ENCODE measurements at regions not wholly inside any gene's neighbourhood (a gene's known extent, or its start where the extent isn't known, plus 50 kb on each side); places are given as distances from the start of the nearest gene placed in this dataset.

DNA sequence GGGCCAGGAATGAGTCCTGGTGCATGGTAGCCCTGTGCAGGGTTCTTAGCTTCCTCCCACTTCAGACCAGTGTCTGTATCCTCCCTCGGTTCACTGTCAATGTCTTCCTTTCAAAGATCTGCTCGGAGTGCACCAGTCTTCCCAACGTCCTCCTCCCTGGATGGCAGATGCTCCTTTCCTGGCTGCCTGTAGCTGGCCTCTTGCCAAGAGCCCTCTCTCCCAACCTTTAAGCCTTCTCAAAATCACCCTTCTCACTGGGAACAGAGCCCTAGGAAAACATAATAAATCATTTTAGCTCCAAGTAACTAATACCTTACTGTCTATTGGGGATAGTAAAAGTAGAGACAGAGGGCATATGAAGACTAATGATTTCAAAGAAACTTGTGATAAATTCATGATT, 490.6 kb downstream of the CCSER2 start:
- TF ChIP-seq, protein P1, sequence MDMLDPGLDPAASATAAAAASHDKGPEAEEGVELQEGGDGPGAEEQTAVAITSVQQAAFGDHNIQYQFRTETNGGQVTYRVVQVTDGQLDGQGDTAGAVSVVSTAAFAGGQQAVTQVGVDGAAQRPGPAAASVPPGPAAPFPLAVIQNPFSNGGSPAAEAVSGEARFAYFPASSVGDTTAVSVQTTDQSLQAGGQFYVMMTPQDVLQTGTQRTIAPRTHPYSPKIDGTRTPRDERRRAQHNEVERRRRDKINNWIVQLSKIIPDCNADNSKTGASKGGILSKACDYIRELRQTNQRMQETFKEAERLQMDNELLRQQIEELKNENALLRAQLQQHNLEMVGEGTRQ (IDR thresholded peaks at IDR 0.05; ENCODE audit: low read depth, low read length), result no peak
- TF ChIP-seq, protein P2, sequence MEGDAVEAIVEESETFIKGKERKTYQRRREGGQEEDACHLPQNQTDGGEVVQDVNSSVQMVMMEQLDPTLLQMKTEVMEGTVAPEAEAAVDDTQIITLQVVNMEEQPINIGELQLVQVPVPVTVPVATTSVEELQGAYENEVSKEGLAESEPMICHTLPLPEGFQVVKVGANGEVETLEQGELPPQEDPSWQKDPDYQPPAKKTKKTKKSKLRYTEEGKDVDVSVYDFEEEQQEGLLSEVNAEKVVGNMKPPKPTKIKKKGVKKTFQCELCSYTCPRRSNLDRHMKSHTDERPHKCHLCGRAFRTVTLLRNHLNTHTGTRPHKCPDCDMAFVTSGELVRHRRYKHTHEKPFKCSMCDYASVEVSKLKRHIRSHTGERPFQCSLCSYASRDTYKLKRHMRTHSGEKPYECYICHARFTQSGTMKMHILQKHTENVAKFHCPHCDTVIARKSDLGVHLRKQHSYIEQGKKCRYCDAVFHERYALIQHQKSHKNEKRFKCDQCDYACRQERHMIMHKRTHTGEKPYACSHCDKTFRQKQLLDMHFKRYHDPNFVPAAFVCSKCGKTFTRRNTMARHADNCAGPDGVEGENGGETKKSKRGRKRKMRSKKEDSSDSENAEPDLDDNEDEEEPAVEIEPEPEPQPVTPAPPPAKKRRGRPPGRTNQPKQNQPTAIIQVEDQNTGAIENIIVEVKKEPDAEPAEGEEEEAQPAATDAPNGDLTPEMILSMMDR (conservative IDR thresholded peaks at IDR 0.05; ENCODE audit: low read depth, low read length), result no peak
- no peak for TF ChIP-seq POLR2A (IDR thresholded peaks at IDR 0.05; ENCODE audit: low read depth, low read length)
